Caki2 (cell line): ENCODE measurements at regions not wholly inside any gene's neighbourhood (a gene's known extent, or its start where the extent isn't known, plus 50 kb on each side); places are given as distances from the start of the nearest gene placed in this dataset.

ENCODE experiments used
- DNase-seq: peaks from one replicate; pipeline ENCODE4 v3.0.0-alpha.2; 2015; ENCODE audit warnings: low read depth
- in situ Hi-C: cut with HindIII; loops from 2 replicates; pipeline ENCODE4 v1.10.0; 2016; ENCODE audit warnings: low sequenced_read_pairs, low pct_unique_long_range_greater_than_20kb, mixed read lengths

DNA sequence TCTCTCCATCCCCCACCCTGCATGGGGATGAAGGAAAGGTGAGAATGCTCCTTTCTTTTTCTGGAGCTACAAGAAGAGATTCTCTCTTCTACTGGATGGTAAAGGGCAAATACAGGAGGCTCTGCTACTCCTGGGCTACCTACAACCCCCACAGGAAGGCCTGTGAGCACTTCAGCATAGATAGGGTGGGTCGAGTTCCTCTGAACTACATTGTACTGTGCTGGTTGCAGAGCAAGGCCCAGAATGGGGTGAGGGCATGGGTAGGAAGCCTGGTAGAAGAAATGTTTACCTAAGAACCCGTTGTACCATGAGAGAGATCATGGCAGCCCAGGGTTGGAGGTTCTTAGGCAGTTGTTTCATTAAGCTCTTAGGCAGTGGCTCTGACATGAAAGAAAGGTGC, 510.4 kb downstream of the MID1IP1 start:
- DNase-seq: no peak
- in situ Hi-C loops: no loop called here

DNA sequence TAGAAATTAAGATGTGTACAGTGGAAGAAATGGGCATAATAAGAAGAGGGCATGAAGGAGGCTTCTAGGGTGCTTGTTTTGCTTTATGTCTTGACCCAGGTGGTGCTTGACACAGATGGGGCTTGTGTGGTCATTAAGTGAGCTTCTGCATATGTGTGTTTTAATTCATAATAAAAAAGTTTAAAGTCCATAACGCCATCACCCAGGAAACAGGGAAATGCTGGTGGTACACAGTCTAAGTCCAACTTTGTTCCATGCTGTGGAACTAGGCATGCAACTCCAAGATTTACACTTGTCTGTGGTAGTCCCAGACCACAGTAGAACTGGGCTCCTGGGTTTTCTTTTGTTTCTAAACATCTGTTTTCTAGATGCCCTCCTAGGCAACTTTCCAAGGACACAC, 511.9 kb downstream of the MID1IP1 start:
- no peak for DNase-seq
- in situ Hi-C loops: no loop called here

DNA sequence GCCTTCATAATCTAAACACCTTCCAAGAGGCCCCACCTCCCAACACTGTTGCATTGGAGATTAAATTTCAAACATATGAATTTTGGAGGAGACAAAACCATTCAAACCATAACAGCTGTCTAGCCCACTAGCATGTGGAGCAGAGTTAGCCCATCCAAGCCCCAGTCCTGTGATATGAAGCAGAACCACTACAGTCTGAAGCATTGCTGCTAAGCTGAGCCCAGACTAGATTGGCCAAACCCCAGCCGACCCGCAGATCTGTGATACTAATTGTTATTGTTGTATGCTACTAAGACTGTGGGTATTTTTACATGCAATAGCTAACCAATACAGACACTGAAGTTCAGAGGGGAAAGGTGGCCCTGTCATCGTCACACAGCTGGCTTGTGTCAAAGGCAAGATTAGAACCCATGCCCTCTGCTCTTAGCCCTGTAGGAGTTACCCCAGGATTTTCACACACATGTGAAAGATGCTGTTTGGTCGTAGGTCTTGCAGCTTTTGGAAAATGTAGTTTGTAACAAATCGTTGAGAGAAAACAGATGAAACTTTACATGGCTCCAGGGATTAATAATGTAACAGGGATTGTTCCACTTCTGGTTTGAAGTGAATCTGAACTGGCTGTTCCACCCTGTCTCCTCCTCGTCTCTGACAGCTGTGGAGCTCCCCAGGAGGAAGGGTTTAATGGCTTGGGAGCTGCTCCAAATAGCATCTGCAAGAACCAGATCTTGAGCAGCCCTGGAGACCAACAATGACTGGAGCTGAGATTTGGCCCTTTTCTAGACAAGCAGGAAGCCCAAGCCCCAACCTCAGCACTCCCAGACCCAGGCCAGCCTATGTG, 517.5 kb downstream of the MID1IP1 start:
- in situ Hi-C loops: no loop called here
- DNase-seq: no peak

DNA sequence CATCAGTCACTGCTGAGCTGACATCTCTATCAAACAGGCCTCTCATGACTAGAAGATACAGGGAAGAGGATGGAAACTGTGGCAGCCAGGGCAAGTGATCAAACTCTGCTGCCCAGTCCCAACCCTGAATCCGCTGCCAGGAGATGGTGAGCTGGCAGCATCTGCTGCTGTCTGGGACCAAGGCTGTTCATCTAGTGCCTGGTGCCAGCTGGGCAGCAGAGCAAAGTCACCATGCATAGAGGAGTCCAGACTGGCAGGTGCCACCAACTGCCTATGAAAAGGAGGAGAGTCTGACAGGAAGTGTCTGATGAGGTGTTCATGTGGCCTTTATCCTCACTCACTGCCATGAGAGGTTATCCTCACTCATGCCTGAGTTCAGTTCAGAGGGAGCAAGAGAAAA, 518.9 kb downstream of the MID1IP1 start:
- in situ Hi-C loops: no loop called here
- DNase-seq: no peak

DNA sequence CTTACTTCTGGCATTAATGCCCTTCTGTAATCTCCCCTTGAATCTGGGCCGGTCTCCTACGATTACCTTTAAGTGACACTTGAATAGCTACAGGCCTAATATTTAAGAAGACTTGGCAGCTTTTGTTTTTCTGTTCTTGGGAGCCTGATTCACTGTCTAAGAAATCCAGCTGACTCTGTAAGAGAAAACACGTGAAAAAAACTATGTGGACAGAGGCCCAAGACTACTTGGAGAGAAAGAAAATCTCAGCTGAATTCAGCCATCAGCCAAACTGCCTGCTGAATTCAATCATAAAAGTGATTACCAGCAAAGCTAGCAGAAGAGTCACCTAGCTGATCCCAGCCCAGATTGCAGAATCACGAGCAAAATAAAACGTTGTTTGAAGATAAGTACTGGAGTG, 521.2 kb downstream of the MID1IP1 start:
- no peak for DNase-seq
- in situ Hi-C loops: no loop called here

DNA sequence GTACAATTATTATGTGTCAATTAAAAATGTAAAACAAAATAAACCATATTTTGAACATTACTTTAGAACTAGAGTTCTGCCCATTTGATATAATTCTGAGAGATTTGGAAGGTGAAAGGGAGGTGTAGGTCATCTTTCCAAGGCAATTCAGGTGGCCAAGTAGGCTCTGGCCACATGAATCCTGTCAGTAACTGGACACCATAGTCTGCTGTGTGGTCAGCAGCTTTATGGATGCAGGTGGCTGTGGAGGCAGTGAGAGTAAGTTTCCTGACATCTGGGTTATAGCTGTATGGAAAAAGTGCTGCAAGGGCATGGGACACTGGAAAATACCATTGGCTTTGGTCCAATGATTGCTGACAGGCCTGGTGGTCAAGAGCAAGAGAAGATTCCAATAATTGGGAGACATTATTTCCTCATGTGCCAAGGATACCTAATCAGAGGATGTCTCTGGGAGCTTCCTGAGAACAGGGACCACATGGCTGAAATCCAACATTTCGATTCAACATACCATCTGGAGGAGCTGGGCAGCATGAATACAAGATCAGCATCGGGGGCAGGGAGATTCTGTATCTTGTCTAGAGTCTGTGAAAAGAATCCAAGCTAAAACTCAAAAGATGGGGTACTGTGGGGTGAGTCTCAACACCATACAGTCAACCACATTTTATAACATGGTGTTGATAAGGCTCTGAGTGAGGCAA, 523.1 kb downstream of the MID1IP1 start:
- DNase-seq: no peak
- in situ Hi-C loops: no loop called here

DNA sequence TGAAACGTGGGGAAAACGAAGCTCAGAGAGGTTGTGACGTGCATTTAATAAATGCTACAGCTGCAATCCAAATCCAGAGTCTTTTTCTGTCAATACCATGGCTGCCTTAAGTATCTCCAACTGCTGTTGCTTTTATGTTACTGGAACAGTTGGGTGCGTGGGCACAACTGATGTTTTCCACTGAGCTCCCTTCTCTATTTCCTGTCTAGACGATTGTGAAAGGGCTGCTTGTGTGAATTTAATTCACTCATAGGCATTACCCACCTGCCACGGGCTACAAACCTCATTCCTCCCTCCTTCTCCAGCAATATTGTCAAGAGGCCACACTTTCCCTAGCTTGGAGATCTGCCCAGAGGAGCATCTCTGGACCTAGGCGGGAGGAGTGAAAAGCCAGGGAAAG, 526.0 kb downstream of the MID1IP1 start:
- no peak for DNase-seq
- in situ Hi-C loops: no loop called here

DNA sequence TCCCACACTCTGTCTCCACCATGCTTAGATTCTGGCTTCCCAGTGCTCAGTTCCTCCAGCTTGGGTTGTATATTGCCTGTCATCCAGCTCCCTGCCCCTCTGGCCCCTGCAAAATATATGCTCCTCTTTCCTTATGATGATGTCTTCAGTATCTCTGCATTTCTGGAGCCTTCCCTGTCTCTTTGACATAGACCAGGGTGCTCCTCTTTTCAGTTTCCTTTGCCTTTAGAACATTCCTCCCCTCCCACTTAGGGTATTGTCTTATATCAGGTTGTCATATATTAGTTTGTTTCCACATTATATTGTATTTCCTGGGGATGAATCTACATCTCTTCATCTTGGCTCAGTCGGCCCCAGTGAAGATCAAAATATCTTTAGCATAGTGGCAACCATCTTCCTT, 526.4 kb downstream of the MID1IP1 start:
- in situ Hi-C loops: no loop called here
- no peak for DNase-seq

DNA sequence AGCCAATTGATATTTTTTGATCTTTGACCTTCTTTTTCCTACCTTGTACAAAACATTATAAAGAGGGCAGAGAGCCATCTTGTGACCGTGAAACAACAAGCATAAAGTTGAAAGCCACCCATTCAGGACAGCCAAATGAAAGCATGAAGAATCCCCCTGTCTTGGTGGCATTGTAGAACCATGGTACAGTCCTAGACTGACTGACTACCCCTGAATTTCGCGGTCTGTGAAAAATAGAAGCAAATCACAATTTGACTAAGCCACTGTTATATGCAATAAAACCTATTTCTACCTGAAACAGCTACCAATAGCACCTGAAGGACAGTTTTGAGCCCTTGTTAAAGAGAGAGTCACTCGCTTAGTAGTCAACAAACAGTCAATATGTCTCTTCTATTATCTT, 527.4 kb downstream of the MID1IP1 start:
- in situ Hi-C loops: no loop called here

DNA sequence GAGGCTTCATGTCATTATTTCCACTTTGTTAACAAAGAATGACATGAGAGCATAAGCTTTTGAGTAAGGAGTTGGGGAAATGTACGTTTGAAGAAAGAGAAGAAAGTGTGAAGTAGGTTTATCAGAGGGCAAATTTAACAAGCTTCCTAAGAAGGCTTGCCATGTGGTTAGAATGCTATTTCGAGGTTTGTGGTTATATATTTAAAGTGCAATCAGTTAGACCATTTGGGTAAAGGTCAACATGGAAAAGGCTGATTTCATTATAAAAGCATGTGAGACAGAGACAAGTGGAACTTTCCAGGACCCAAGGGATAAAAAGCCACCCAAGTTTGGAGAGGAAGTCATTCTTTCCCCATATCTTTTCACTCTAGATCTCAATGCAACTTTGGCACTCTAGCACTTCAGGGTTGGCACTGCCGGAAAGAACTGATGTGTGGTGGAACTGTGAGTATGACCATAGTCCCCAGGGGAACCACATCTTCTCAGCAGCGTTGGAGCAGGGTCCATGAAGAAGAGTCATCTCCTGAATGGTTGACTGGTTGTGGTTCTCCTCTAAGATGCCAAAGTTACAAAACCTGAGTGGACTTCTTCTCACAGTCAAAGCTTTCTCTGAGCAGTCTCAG, 529.9 kb downstream of the MID1IP1 start:
- no peak for DNase-seq
- in situ Hi-C loops: no loop called here

More for the DNA sequence above, 527.4 kb downstream of the MID1IP1 start:
- no peak for DNase-seq

DNA sequence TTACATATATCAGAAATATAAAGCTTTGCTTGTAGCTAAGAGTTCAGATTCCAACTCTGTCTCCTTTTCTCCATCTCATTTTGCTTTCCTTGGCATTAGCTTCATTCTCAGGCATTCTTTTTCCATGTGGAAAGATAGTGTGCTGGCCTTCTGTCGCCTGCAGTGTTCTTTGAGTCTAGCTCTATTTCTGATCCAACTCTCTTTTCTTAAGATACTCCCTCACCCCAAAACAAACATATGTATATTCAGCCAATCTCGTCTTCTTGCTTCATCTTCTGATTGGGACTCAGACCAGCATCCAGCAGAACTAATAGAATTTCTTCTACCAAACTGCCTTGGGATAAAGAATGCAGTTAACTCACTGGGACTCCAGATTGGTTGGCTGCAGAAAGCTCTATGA, 532.2 kb downstream of the MID1IP1 start:
- in situ Hi-C loops: no loop called here
- no peak for DNase-seq

DNA sequence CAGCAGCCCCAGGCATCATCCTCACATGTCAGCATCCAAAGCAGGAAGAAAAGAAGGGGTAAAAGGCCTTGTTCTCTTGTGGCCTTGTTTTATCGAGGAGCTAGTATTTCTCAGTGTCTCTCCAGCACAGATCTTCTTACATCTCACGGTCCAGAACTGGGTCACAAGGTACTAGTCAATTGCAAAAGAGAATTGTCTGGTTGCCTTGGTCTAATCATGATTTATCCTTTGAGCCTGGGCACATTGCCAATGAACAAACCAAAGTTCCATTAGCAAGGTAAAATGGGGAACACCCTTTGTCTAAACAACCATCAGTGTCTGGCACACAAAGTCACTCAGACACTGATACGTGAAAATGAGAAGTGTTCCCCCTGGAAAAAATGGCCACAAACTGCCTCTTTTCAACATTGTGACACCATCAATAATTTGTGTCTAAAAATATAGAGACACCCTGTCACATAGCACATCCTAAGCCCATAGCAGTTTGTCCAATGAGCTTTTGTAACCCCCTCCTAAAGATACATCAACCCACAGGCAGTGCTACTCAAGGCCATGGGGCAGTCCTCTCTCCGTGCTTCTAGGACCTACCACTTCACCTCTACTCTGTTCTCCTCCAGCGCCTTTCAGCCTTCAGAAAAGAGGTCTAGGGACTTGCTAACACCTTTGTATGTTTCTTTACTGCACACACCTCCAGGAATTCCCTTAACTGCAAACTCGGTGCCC, 534.4 kb downstream of the MID1IP1 start:
- in situ Hi-C loops: no loop called here
- no peak for DNase-seq

DNA sequence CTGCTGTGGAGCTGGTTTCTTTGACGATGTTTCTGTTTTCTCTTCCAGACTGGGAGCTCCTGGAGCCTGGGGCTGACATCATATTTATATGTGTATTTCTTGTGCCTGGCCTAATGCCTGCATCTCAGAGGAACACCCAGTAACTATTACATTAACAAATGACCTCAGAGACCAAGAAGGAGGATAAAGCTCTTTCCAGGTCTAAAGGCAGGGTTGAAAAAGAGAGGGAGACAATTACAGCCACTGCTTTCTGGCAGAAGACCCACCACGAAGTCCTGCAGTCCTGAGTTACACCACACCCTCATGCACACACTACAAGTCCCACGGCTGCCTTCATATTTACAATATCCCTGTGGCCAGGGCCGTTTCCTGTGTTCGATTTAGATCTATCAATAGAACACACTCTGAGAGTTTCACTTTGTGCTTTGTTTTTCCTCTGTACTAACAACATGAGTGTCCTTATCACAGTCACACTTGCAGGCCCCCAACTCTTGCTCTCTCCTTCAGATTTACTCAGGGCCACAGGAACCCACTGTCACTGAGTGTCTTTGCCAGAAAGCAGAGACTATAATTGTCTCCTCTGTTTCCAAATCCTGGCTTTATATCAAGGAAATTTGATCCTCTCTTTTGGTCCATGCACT, 535.5 kb downstream of the MID1IP1 start:
- in situ Hi-C loops: no loop called here
- DNase-seq: no peak

DNA sequence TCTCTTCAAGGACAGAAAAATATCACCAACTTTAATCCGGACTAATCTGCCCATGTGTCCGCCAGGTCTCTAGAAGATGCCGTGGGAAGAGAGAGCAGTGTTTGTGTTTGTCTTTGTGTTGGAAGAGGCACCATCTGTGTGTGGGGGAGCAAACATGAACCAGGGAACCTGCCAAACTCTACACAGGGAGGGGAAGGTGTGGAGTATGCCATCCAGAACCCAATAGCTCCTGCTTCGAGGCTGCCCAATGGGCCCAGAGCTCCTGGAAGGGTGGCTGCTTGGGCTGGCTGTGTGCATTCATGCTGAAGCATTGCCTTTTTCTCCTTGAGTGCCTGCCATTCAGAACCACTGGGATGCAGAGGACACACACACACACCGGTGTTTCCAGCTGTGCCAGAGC, 536.2 kb downstream of the MID1IP1 start:
- no peak for DNase-seq
- in situ Hi-C loops: no loop called here

DNA sequence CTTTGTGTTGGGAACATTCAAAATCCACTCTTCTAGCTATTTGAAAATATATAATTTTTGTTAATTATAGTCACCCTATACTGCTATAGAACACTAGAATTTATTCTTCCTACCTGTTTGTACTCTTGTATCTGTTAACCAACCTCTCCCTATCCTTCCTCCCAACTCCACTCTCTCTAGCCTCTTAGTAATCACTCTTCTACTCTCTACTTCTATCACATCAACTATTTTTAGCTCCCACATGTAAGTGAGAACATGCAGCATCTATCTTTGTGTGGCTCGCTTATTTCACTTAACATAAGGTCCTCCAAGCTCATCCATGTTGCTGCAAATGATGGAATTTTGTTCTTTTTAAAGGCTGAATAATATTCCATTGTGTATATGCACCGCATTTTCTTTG, 537.3 kb downstream of the MID1IP1 start:
- DNase-seq: no peak
- in situ Hi-C loops: no loop called here

DNA sequence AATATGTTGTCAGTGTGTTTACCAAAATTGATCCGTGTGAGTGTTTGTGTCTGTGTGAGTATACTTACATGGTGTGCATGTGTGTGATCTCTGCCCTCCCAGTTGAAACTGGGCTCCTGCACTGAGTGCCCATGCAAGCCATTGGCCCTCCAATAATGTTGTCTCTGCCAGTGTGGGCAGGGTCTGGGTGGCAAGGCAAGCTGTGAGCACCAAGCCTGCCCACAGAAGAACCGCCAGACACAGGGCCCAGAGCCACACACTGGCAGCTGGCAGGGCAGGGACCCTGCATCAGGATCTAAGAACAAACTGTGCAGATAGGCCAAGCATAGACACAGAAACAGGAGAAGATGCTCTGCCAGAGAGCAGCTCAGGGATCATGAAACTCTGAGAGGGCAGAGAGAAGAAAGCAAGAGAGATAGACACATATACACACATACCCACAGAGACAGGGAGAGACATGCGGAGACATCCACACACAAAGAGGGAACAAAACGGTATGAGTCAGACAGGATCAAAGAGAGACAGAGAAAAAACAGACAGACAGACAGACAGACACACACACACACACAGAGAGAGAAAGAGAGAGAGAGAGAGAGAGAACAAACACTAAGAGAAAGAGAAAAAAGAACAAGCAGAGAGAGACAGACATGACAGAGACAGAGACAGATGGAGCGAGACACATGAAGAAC, 555.0 kb downstream of the MID1IP1 start:
- no peak for DNase-seq

DNA sequence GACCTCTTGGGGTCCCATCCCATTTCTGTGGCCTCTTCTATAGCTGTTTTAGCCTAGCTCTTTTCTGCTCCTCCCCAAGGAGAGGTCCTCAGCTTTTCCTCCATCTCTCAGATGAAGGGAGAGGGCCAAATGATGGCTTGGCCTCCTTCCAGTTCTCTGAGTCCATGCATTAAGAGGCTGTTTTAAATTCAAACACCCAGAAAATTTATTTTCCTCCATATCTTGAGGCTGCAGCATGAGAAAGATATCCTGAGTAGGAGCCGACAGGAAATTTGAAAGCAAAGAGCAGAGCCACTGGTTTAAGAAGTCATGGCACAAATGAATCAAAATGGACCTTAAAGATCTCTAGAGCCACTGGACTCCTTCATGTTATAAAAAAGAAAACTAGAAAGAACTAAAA, 558.8 kb downstream of the MID1IP1 start:
- in situ Hi-C loops: no loop called here
- DNase-seq: no peak

More for the DNA sequence above, 555.0 kb downstream of the MID1IP1 start:
- in situ Hi-C loops: no loop called here

DNA sequence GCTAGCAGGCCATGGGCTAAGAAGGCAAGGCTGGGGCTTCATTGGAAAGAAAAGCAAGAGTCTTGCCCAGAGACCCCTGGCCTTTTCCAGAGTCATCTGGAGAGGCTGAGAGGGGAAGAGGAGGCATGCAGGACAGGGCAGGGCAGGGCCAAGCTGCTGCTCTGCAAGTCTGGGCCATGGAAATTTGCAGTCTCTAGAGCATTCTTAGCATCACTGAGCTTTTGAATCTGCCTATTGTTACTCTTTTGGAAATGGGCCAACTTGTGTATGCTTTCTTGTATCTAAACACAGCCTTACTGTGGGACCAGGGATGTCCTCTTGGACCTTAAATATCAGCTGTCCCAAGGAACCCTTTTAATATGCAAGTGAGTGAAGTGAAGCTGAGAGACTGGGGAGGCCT, 560.5 kb downstream of the MID1IP1 start:
- no peak for DNase-seq
- in situ Hi-C loops: no loop called here
